ENCODE measurements at regions not wholly inside any gene's neighbourhood (a gene's known extent, or its start where the extent isn't known, plus 50 kb on each side); places are given as distances from the start of the nearest gene placed in this dataset.

DNA sequence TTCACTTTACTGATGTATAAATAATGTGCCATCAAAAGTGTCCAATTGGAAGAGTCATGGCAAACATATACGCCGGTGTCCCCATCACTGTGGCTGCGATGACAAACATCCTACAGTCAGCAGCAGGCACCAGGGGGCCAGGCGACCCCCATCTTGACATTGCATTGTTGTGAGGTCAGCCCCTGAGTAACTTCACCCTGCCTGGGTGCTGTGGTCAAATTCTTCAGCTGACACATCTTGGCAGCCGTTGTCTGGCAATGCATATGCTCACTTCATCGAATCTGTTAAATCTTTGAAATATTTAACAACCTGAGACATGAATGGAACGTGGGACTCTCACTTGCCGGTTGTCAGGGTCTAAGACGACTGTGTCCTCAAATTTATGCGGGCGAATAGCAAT is 430.9 kb downstream of the BRD1 start:
- TF ChIP-seq POLR2AphosphoS5 (IDR thresholded peaks at IDR 0.05; ENCODE audit: borderline replicate concordance, low read depth, low read length) (no peak), EZH2 (IDR thresholded peaks at IDR 0.05) (no peak), FOXP2 (optimal IDR thresholded peaks at IDR 0.05; ENCODE audit: control extremely low read depth, extremely low read length, insufficient read depth) (no peak)
